Psoas muscle (tissue), 7 donors: ENCODE measurements at regions not wholly inside any gene's neighbourhood (a gene's known extent, or its start where the extent isn't known, plus 50 kb on each side); places are given as distances from the start of the nearest gene placed in this dataset.

ENCODE experiments used
- ATAC-seq, 4 donors: fragments of 200-7000 bp; cut with Tn5 transposase; one replicate each; pipeline ENCODE4 v1.9.1; 2020; ENCODE audit warnings: moderate library complexity in 3 of 4, mild to moderate bottlenecking in 2 of 4
- DNase-seq, 2 donors: peaks; one replicate each; pipeline ENCODE4 v3.0.0-alpha.2; 2020
- H3K27ac ChIP-seq: fragments of 200-600 bp; one replicate; pipeline ENCODE4 v1.8.0; 2022
- H3K27me3 ChIP-seq, 3 donors: fragments of 200-600 bp in 1 of 3; one replicate each; pipeline versions ENCODE4 v1.6.1 to v1.8.0; 2013 to 2022; ENCODE audit warnings: low read length in 2 of 3, mild to moderate bottlenecking in 2 of 3, moderate library complexity in 1 of 3; ENCODE audit not compliant: insufficient read depth in 3 of 3
- H3K36me3 ChIP-seq, 2 donors: fragments of 200-600 bp in 1 of 2; one replicate each; pipeline versions ENCODE4 v1.6.1 to v1.8.0; 2013 to 2022; ENCODE audit warnings: low read depth in 1 of 2, mild to moderate bottlenecking in 1 of 2, moderate library complexity in 1 of 2; ENCODE audit not compliant: insufficient read depth in 1 of 2
- H3K4me1 ChIP-seq: fragments of 200-600 bp; one replicate; pipeline ENCODE4 v1.8.0; 2022
- H3K4me3 ChIP-seq: fragments of 200-600 bp; one replicate; pipeline ENCODE4 v1.8.0; 2022; ENCODE audit warnings: mild to moderate bottlenecking
- H3K9me3 ChIP-seq: fragments of 200-600 bp; one replicate; pipeline ENCODE4 v1.8.0; 2022
- WGBS, 3 donors: extraction: QIAGEN DNeasy Blood & Tissue Kit; methylation state at CpG; one replicate each; pipeline versions ENCODE4 v1.1.6 to v1.1.7; 2013; 5-methylcytosine and 5-hydroxymethylcytosine counted together
- intact Hi-C, 2 donors: fragments of 100-400 bp; cut with DNase I; formaldehyde crosslinking; loops; one replicate each; pipeline versions ENCODE4 v1.11.0 to v1.14.2; 2022
- TF ChIP-seq, protein P1 (sequence below): fragments of 200-600 bp; IDR thresholded peaks from one replicate; pipeline ENCODE4 v1.8.0; 2022; ENCODE audit warnings: antibody characterized with exemption
- donor health status: healthy with polysubstance abuse.
- donor health status: DM: no; HTN: no; CAD: no; lungs with moderate emphysema.
- donor health status: Bipolar disorder and iron deficiency.
- donor health status: healthy.
- donor health status: DM: yes; HTN: yes; CAD: no.
- donor health status: DM: no; HTN: no; CAD: no.
- donor health status: DM: yes; HTN: yes; CAD: no.

DNA sequence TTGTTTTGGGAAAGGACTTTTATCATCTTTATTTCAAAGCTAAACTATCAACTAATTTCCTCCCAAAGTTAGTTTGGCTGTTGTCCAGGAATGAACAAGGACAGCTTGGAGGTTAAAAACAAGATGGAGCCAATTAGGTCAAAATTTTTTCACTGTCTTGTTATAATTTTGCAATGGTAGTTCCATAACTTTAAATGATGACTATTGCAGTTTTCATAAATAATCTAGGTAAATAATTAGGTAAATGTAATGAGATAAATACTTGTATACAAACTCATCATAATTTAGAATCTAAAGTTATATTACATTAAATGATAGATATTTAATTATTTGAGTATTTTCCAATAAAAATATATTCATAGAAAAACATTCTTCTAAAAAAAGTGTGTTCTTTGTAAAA lies 68.3 kb upstream of the DAZL start:
- no peaks in the 10 kb centered on the region for H3K9me3 ChIP-seq
- H3K4me3 ChIP-seq = no peak overlapping the region
- ATAC-seq = no peak
- H3K4me1 ChIP-seq = peaks cover 8% of the 10 kb centered on the region
- no peak overlapping the region for H3K27ac ChIP-seq
- TF ChIP-seq, protein P1, sequence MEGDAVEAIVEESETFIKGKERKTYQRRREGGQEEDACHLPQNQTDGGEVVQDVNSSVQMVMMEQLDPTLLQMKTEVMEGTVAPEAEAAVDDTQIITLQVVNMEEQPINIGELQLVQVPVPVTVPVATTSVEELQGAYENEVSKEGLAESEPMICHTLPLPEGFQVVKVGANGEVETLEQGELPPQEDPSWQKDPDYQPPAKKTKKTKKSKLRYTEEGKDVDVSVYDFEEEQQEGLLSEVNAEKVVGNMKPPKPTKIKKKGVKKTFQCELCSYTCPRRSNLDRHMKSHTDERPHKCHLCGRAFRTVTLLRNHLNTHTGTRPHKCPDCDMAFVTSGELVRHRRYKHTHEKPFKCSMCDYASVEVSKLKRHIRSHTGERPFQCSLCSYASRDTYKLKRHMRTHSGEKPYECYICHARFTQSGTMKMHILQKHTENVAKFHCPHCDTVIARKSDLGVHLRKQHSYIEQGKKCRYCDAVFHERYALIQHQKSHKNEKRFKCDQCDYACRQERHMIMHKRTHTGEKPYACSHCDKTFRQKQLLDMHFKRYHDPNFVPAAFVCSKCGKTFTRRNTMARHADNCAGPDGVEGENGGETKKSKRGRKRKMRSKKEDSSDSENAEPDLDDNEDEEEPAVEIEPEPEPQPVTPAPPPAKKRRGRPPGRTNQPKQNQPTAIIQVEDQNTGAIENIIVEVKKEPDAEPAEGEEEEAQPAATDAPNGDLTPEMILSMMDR = no peak
- intact Hi-C loops = no loop called here
- DNase-seq = no peak
- no peaks in the 10 kb centered on the region for H3K36me3 ChIP-seq
- H3K27me3 ChIP-seq = no peaks in the 10 kb centered on the region

DNA sequence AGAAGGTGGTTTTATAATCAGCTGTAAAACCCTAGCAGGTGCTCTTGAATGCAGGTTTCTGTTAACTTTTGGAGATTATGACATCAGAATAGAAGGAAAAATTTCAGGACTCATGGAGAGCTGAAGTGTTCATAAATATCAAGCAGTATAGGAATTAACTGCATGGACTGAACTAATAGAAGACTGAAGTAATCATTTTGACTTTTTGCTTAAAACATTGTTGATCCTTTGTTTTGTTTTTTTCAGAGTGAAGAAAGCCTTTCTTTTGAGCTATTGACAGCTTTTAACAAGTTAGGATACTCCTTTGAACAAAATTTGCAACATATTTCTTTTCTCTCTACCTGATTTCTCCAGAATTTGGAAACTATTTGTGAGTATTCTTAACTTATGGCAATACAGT lies 70.6 kb upstream of the DAZL start:
- Histone ChIP-seq H3K9me3 (no peaks in the 10 kb centered on the region), H3K36me3 (no peaks in the 10 kb centered on the region), H3K27ac (no peak overlapping the region), H3K4me3 (no peak overlapping the region), H3K27me3 (no peaks in the 10 kb centered on the region), H3K4me1 (no peaks in the 10 kb centered on the region)
- no peak for DNase-seq
- intact Hi-C loops = no loop called here
- TF ChIP-seq, protein P1 = no peak
- ATAC-seq = no peak

DNA sequence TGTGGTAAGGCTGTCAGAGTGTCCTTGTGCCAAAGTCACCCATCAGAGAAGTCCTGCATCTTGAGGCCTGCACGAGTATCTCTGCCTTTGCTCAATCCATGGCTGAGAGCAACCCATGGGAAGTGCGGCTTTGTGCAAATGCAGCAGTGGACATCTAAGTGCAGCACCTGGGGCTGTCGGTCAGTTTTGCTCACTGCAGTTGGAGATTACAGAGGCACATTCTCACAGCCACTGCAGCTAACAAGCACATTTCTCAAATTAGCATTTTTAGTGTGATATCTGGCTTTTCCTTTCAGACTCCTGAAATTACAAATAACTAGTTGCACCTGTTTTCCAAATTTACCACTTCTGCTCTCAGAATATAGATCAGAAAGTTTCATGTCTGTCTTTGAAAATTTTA lies 81.5 kb upstream of the DAZL start:
- Histone ChIP-seq H3K4me3 (no peak overlapping the region), H3K27ac (no peak overlapping the region), H3K27me3 (no peaks in the 10 kb centered on the region), H3K9me3 (no peaks in the 10 kb centered on the region), H3K36me3 (no peaks in the 10 kb centered on the region), H3K4me1 (no peaks in the 10 kb centered on the region)
- ATAC-seq (no peak), DNase-seq (no peak)
- intact Hi-C loops = no loop called here
- TF ChIP-seq, protein P1 = no peak
- WGBS, 3 donors = 44 to 73% (median 52%) methylated on average over 3 of the region's 3 CpGs

DNA sequence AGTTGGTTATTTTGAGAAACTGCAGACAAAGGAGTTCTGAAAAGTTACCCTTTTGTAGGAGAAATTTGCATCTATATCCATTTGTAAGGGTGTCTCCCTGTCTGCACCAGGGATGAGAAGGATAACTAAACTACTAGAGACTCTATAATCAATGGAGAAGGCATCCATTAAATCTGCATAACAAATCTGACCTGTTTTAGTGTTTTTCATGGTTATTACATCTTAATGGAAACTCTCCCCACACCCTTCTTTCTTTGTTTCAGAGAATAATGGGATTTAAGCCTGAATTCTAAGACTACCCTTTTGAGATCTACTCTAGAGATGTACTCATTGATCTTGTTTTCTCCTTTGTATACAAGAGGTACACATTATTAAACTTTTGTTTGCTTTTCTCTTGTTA lies 82.0 kb upstream of the DAZL start:
- Histone ChIP-seq H3K4me1 (no peaks in the 10 kb centered on the region), H3K27me3 (no peaks in the 10 kb centered on the region), H3K36me3 (no peaks in the 10 kb centered on the region), H3K4me3 (no peak overlapping the region), H3K27ac (no peak overlapping the region), H3K9me3 (no peaks in the 10 kb centered on the region)
- DNase-seq = no peak
- ATAC-seq = no peak
- TF ChIP-seq, protein P1 = no peak
- intact Hi-C loops = no loop called here

DNA sequence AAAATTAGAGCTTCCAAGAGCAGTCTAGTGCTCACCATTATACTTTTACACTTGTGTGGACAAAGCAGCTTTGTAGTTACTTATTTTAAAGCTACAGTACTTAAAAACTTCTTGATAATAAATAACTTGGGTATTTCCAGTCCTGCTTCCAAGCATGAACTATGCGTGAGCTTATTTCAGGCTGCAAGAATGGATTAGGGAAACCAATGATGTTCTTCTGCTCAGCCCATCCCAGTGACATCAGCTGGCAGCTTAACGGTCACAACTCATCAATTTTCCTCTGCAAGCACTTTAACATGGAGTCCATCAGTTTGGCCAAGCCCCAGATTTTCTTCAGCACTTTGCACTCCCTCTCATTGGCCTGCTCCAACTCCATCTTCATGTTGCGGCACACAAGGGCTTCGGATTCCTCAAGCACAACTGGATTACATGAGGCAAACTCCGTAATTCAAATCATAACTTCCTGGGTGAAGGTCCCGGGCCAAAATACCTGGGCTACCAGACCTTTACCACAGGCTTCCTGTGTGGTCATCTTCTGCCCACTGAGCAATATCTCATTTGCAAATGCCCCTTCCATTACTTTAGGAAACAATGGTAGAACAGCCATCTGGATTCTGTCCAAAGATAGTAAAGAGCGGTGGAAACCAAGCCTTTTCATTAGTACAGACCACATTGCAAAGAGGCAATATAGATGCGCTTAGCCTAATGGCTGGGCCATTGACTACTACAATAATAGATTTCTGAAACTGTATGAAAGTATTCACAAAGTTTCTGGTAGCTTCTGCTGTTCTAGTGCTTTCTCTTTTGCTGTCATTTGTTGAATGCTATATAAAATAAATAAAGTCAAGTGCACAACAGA lies 87.5 kb upstream of the DAZL start:
- Histone ChIP-seq H3K27ac (no peak overlapping the region), H3K9me3 (no peaks in the 10 kb centered on the region), H3K4me1 (no peaks in the 10 kb centered on the region), H3K4me3 (no peak overlapping the region), H3K27me3 (no peaks in the 10 kb centered on the region), H3K36me3 (no peaks in the 10 kb centered on the region)
- TF ChIP-seq, protein P1 = no peak
- DNase-seq (no peak), ATAC-seq (no peak)
- intact Hi-C loops = no loop called here
- WGBS, 3 donors = 85 to 89% (median 85%) methylated on average over 8 of the region's 8 CpGs
